ENCODE measurements at regions not wholly inside any gene's neighbourhood (a gene's known extent, or its start where the extent isn't known, plus 50 kb on each side); places are given as distances from the start of the nearest gene placed in this dataset.

- no peak for TF ChIP-seq ATF3 (IDR thresholded peaks at IDR 0.05; ENCODE audit: insufficient read depth, low read depth, low read length)
- no peak for TF ChIP-seq POLR2AphosphoS5 (IDR thresholded peaks at IDR 0.05; ENCODE audit: low read depth, low read length)
- TF ChIP-seq, protein P1, sequence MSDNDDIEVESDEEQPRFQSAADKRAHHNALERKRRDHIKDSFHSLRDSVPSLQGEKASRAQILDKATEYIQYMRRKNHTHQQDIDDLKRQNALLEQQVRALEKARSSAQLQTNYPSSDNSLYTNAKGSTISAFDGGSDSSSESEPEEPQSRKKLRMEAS (IDR thresholded peaks at IDR 0.05) = no peak
- TF ChIP-seq CTCF (IDR thresholded peaks at IDR 0.05; ENCODE audit: control extremely low read depth in 1 of 3, insufficient read depth in 1 of 3, low read depth in 1 of 3, low read length in 3 of 3) = no peak
These were observed 100.4 kb upstream of the TSC22D1 start for GRCh38 chr13:44676534-44676933.
